Natural killer cell treated with Interleukin-12 subunit alpha and Interleukin-12 subunit beta and Interleukin-15 and Interleukin-18, amount 100 ng/mL, for 72 hours (primary cell): ENCODE measurements at regions not wholly inside any gene's neighbourhood (a gene's known extent, or its start where the extent isn't known, plus 50 kb on each side); places are given as distances from the start of the nearest gene placed in this dataset.
"Not testable (repeated sequence)": the region's sequence is repeated elsewhere in the genome, so short reads cannot be mapped to it uniquely, and the experiment has no call there.

Source experiments
- ATAC-seq, 2 donors: fragments of 150-1000 bp; cut with Tn5 transposase in 1 of 2; sonication (Bioruptor Pico), chemical (Tn5 transposase) in 1 of 2; 2 replicates each; pipeline ENCODE4 v1.10.0; 2021
- DNase-seq: peaks from one replicate; pipeline ENCODE4 v3.0.0; 2022; ENCODE audit warnings: low spot score
- H3K27ac Mint-ChIP-seq, 2 donors: 1 replicate in 1 of 2; 2 replicates in 1 of 2; pipeline ENCODE4 v1.8.0; 2022; ENCODE audit warnings: mixed read lengths in 2 of 2, mild to moderate bottlenecking in 1 of 2, moderate library complexity in 1 of 2
- H3K27me3 Mint-ChIP-seq, 2 donors: 1 replicate in 1 of 2; 2 replicates in 1 of 2; pipeline ENCODE4 v1.8.0; 2022; ENCODE audit warnings: mixed read lengths in 2 of 2
- H3K36me3 Mint-ChIP-seq: one replicate; pipeline ENCODE4 v1.8.0; 2022; ENCODE audit warnings: mixed read lengths
- H3K4me1 Mint-ChIP-seq, 2 donors: 1 replicate in 1 of 2; 2 replicates in 1 of 2; pipeline ENCODE4 v1.8.0; 2022; ENCODE audit warnings: low read depth in 2 of 2, mixed read lengths in 2 of 2, mild to moderate bottlenecking in 1 of 2
- H3K4me3 Mint-ChIP-seq: one replicate; pipeline ENCODE4 v1.8.0; 2022; ENCODE audit warnings: mixed read lengths
- H3K9me3 Mint-ChIP-seq: 2 replicates; pipeline ENCODE4 v1.8.0; 2022; ENCODE audit warnings: mixed read lengths

DNA sequence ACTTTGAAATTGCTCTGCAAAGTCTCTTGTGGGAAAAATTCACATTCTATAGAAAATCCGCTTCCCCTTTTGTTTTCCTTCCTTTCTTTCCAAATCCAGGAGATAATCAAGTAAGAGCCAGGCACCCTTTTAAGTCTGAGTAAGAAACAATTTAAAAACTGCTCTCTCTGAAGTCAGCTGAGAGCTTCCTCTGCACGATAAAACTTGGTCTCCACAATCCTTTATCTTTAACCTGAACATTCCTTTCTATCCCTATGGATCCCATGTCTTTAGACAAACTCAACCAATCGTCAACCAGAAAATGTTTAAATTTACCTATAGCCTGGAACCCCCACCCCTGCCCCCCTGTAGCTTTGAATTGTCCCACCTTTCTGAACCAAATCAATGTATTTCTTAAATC lies 1723.6 kb upstream of the AGA start:
- ATAC-seq (no peak), DNase-seq (no peak)
- peaks cover 14% of the 10 kb centered on the region for H3K36me3 Mint-ChIP-seq
- H3K4me1 Mint-ChIP-seq: no peaks in the 10 kb centered on the region
- H3K4me3 Mint-ChIP-seq: no peak overlapping the region
- no peak overlapping the region for H3K27ac Mint-ChIP-seq
- peaks cover 27% of the 10 kb centered on the region for H3K9me3 Mint-ChIP-seq
- no peaks in the 10 kb centered on the region for H3K27me3 Mint-ChIP-seq

DNA sequence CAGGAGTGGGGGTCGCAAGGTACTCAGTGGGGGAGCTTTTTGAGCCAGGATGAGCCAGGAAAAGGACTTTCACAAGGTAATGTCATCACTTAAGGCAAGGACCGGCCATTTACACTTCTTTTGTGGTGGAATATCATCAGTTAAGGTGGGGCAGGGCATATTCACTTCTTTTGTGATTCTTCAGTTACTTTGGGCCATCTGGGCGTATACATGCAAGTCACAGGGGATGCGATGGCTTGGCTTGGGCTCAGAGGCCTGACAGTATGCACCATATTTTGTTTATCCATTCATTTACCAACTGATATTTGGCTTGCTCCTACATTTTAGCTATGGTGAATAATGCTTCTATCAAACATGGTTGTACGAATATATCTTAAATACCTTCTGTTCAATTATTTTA lies 1728.1 kb upstream of the AGA start:
- not testable (repeated sequence) for H3K27ac Mint-ChIP-seq, H3K4me3 Mint-ChIP-seq, DNase-seq, ATAC-seq, H3K27me3 Mint-ChIP-seq, H3K4me1 Mint-ChIP-seq
- Mint-ChIP-seq H3K9me3 (peaks cover 26% of the 10 kb centered on the region), H3K36me3 (peaks cover 14% of the 10 kb centered on the region)

DNA sequence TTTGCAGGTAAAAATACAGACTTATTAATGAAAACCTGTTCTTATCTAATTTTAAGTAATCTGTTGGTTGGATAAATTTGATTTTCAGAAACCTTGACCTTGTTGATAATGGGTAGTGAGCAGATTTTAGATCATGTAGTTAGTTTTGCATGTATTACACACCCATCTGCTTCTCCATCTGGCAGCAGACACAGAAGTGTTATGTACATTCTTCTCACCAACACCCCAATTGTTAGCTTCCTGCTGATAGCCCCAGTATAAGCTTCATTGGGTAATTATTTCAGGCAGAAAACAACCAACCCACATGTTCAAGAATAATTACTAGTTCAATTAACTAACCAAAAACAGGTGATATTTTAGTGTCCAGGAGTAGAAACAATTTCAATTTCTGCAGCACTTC lies 1740.5 kb upstream of the AGA start:
- H3K9me3 Mint-ChIP-seq: peaks cover 9% of the 10 kb centered on the region
- ATAC-seq: no peak

DNA sequence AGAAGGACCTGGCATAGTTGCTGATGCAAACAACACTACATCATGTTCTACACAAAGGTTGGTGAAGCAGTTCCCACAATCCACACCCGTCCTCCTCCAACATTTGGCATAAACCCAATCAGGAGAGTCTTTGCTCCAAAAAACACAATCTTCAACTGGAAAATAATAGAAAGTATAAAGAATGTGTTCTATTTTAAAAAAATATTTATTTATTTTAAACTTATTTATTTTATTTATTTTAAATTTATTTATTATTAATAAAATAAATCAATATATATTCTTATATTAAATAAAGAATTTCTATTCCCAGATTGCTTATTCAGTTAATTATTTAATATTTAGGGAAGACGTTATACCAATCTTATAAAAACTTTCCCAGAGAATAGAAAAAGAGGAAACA lies 1753.7 kb upstream of the AGA start:
- Mint-ChIP-seq H3K27ac (no peak overlapping the region), H3K4me1 (no peaks in the 10 kb centered on the region), H3K4me3 (no peak overlapping the region), H3K27me3 (no peaks in the 10 kb centered on the region), H3K36me3 (no peaks in the 10 kb centered on the region), H3K9me3 (peaks cover 14% of the 10 kb centered on the region)
- no peak for DNase-seq
- no peak for ATAC-seq

More for the DNA sequence above, 1740.5 kb upstream of the AGA start:
- H3K4me1 Mint-ChIP-seq: no peaks in the 10 kb centered on the region
- no peaks in the 10 kb centered on the region for H3K27me3 Mint-ChIP-seq
- no peak overlapping the region for H3K27ac Mint-ChIP-seq
- DNase-seq: no peak
- H3K36me3 Mint-ChIP-seq: peaks cover 4% of the 10 kb centered on the region
- H3K4me3 Mint-ChIP-seq: no peak overlapping the region

DNA sequence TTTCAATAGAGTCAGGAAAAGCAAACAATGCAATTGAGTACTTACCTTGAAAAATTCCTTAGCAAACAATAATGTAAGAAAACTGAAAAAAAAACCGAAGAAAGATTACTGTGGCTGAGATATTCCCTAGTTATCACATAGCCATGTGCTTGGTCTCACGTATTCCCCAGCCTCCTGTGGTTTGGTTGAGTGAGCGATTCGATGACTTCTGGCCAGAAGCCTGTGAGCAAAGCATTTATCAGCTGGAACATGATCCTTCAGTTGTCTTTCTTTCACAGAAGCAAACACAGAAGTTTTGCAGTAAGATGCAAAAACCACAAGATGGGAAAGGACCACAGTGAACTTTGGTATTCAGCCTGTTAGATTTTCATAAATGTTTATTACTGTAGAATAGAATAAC lies 1754.3 kb upstream of the AGA start:
- Mint-ChIP-seq H3K4me3 (no peak overlapping the region), H3K9me3 (peaks cover 14% of the 10 kb centered on the region), H3K4me1 (no peaks in the 10 kb centered on the region), H3K36me3 (no peaks in the 10 kb centered on the region), H3K27me3 (no peaks in the 10 kb centered on the region), H3K27ac (no peak overlapping the region)
- ATAC-seq (no peak), DNase-seq (no peak)

DNA sequence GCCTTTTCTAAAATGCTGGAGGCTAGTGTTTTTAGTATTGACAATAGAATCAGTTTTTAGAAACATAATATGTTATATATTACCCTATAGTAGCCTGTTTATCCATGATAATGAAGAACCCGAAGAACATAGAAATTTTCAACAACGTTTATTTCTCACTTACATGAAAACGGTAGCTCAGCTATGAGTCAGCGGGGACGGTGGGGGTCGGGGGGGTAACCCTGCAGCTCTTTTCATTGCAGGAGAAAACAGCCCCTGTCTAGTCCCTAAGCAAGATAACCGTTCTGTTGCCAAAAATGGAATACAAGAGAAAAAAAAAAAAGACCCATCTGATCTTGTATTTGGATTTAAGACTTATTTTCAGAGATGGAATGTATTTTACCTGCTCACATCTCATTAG lies 1758.4 kb upstream of the AGA start:
- Mint-ChIP-seq H3K27ac (no peak overlapping the region), H3K4me3 (no peak overlapping the region), H3K36me3 (no peaks in the 10 kb centered on the region), H3K27me3 (no peaks in the 10 kb centered on the region), H3K9me3 (peaks cover 19% of the 10 kb centered on the region), H3K4me1 (no peaks in the 10 kb centered on the region)
- no peak for DNase-seq
- no peak for ATAC-seq

DNA sequence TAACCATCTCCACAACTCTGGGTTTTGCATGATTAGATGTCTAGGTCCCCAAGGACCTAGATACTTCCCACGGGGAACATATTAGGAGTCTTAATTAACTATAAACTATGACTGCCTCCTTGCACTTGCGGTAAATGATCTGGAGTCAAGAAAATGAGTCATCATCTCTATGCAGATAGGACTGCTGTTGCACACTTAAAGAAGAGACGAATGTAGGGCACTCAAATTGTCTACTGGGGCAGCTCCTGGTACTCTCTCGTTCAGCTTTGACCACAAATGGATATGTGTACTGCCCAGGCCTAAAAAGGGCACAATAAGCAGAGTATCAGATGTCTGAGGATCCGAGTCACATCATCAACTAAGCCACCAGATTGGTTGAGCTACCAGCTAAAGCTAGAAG lies 1783.4 kb upstream of the AGA start:
- Mint-ChIP-seq H3K9me3 (peaks cover 29% of the 10 kb centered on the region), H3K36me3 (peaks cover 7% of the 10 kb centered on the region), H3K27ac (no peak overlapping the region), H3K4me1 (no peaks in the 10 kb centered on the region), H3K4me3 (no peak overlapping the region), H3K27me3 (no peaks in the 10 kb centered on the region)
- ATAC-seq (no peak), DNase-seq (no peak)

DNA sequence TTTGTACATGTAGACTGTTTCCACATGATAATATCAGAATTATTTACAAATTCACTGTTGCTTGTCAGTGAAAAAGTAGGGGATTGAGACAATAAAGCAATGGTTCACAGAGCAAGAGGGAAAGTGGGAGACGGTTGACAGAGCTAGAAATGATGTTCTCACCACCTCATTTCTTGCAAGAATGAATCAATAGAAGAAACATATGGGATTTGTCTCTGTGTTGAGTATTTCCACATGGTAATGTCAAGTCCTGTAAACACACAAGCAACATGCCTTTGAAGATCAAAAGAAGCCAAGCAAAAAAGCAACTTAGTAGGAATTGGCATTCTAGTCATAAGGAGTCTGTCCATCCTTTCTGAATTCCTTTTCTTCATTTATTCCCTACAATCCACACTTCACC lies 1806.6 kb upstream of the AGA start:
- DNase-seq (no peak), ATAC-seq (no peak)
- no peak overlapping the region for H3K27ac Mint-ChIP-seq
- peaks cover 5% of the 10 kb centered on the region for H3K36me3 Mint-ChIP-seq
- no peaks in the 10 kb centered on the region for H3K4me1 Mint-ChIP-seq
- no peak overlapping the region for H3K4me3 Mint-ChIP-seq
- H3K9me3 Mint-ChIP-seq: peaks cover 10% of the 10 kb centered on the region
- H3K27me3 Mint-ChIP-seq: no peaks in the 10 kb centered on the region

DNA sequence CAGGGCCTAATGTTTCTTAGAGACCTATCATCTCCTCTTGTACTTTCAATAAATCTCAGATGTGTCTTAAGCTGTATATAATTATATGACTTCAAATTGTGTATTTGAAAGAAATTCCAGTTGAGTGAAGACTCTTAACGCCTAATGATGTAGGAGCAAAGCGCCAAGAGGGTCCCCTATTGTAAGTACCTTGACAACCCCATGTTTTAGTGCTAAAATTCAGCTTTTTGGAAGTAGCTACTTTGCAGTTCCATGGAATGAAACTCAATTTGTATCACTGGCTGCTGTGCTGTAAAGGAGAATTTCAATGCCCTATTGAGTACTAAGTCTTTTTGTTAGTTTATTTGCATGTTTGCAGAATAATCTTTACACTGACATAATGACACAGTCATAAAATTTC lies 1826.6 kb upstream of the AGA start:
- no peak for ATAC-seq

DNA sequence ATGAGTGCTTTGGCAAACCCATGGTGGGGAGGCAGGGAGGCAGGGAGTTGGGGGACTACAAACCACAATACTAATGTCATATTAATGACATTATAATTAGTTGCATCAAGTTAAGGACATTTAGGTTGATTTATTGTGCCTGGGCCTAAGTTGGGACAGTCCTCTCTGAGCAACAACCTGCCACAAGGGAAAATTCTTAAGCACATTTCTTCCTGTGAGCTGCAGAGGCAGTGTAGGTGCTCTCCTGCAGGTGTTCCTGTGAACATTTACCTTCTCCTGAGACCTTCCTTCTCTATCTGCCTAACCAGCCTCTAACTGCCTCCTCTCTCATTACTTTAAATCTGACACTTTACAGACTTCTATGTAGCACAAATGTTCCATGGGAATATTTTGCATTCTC lies 1830.0 kb upstream of the AGA start:
- DNase-seq (no peak), ATAC-seq (no peak)
- no peaks in the 10 kb centered on the region for H3K4me1 Mint-ChIP-seq
- H3K27ac Mint-ChIP-seq: no peak overlapping the region
- no peak overlapping the region for H3K4me3 Mint-ChIP-seq
- peaks cover 7% of the 10 kb centered on the region for H3K36me3 Mint-ChIP-seq
- H3K27me3 Mint-ChIP-seq: no peaks in the 10 kb centered on the region
- H3K9me3 Mint-ChIP-seq: peaks cover 14% of the 10 kb centered on the region

More for the DNA sequence above, 1826.6 kb upstream of the AGA start:
- no peak overlapping the region for H3K27ac Mint-ChIP-seq
- H3K9me3 Mint-ChIP-seq: peaks cover 19% of the 10 kb centered on the region
- H3K27me3 Mint-ChIP-seq: no peaks in the 10 kb centered on the region
- peaks cover 7% of the 10 kb centered on the region for H3K36me3 Mint-ChIP-seq
- H3K4me1 Mint-ChIP-seq: no peaks in the 10 kb centered on the region
- H3K4me3 Mint-ChIP-seq: no peak overlapping the region
- no peak for DNase-seq

DNA sequence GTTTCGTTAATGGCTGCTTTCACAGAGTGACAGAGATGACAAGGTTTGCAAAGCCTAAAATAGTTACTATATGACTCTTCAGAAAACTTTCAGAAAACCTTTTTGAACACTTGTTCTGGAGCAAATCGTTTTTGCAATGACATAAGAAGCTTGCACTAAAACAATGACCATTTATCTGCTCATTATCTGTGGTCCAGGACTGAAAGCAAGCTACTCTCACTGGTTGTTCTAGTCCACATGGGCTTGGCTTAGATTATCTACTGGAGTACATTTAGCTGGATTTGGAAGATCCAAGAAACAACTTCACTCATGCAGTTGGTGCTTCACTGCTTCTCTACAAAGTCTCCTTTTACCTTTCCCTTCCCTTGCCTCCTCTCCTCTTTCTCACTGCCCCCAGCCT lies 1836.4 kb upstream of the AGA start:
- no peak overlapping the region for H3K27ac Mint-ChIP-seq
- peaks cover 13% of the 10 kb centered on the region for H3K9me3 Mint-ChIP-seq
- ATAC-seq (no peak), DNase-seq (no peak)
- no peaks in the 10 kb centered on the region for H3K27me3 Mint-ChIP-seq
- H3K4me3 Mint-ChIP-seq: no peak overlapping the region
- H3K4me1 Mint-ChIP-seq: no peaks in the 10 kb centered on the region
- H3K36me3 Mint-ChIP-seq: no peaks in the 10 kb centered on the region

DNA sequence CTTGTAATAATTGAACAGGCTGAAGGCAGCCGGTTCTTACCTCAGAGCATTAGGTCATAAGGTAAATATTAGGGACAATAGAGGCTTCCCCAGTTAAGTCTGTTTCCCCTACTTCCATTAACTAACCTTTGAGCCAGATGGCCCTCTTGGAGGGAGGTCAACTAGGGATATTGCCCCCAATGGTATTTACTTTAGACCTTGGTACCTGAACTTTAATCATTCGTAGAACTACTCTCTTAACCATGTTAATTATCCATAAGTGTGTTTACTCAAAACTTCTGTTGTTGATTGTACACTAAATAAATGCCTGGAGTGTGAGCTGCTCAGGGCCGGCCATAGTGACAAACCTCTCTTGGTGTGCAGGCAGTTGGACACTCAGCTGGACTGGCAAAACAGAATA lies 1843.5 kb upstream of the AGA start:
- no peaks in the 10 kb centered on the region for H3K27me3 Mint-ChIP-seq
- peaks cover 26% of the 10 kb centered on the region for H3K9me3 Mint-ChIP-seq
- H3K4me3 Mint-ChIP-seq: no peak overlapping the region
- DNase-seq: no peak
- no peak overlapping the region for H3K27ac Mint-ChIP-seq
- ATAC-seq: no peak
- H3K4me1 Mint-ChIP-seq: no peaks in the 10 kb centered on the region
- no peaks in the 10 kb centered on the region for H3K36me3 Mint-ChIP-seq

DNA sequence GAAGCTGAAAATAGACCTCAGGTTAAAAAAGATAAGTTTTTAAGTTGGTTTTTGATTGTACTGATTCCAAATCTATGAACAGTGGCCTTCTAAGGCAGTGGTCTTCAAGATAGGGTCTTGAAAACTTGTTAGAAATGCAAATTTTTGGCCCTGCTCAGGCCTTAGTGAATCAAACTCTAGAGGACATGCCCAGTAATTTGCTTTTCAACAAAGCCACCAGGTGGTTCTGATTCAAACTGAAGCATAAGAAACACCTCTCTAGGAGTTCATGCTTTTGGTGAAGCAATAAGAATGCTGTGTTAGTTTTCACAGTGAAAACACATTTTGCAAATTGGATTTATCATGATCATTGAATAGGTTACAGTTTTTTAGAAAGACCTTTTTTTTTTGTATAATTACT lies 1849.4 kb upstream of the AGA start:
- no peak overlapping the region for H3K4me3 Mint-ChIP-seq

DNA sequence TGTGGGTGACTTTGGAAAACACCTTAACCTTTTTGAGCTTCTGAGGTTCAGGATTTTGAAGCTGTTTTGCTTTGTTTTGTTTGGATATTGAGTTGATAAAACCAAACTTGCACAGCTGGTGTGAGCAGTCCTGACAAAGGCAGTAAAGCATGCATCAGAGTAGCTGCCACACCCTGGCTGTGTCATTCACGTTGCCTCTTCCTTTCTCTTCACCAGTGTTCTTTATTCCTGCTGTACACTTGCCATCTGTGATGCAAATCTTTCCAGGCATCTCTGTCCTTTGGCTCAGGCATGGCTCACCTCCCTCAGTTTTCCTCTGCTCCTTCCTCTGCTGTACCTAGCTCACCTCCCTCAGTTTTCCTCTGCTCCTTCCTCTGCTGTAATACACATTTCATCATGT lies 1850.2 kb upstream of the AGA start:
- no peak for ATAC-seq
- H3K27me3 Mint-ChIP-seq: no peaks in the 10 kb centered on the region
- no peak overlapping the region for H3K27ac Mint-ChIP-seq

More for the DNA sequence above, 1849.4 kb upstream of the AGA start:
- DNase-seq: no peak
- Mint-ChIP-seq H3K4me1 (no peaks in the 10 kb centered on the region), H3K9me3 (peaks cover 31% of the 10 kb centered on the region), H3K27ac (no peak overlapping the region), H3K27me3 (no peaks in the 10 kb centered on the region), H3K36me3 (peaks cover 6% of the 10 kb centered on the region)
- no peak for ATAC-seq

DNA sequence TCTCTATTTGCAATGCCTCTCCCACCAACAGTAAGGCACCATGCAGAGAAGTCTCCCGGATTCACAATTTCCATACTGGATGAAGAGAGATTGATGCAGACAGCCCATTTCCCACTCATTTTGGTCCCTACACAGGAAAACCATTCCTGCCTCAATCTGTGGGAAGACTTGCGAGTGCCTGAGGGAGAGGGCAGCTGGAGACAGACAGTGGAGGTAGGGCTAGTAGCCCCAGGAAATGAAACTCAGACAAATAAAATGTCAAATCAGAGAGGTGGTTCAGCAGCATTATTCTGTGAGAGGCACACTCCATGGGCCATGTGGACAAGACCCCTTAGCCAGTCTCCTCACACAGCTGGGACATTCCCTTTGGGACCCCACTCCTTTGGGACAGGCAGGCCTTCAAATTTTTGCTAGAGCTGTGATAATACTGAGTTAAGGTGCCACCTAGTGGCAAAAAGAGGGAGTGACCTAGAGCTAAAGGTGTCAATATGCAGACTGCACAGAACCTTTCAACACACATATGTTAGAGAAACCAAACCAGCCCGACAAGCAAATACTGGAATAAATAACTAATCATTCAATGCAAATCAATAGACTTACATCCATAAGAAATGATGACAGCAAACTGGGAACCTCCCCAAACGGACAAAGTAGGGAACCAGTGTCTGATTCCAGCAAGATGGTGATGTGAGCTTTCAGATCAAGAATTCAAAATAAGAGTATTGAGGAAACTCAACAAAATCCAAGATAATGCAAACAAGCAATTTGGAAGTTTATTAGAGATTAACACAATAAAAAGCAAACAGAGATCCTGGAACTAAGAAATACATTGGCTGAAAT lies 1865.3 kb upstream of the AGA start:
- H3K4me3 Mint-ChIP-seq: no peak overlapping the region
- no peaks in the 10 kb centered on the region for H3K4me1 Mint-ChIP-seq
- peaks cover 17% of the 10 kb centered on the region for H3K9me3 Mint-ChIP-seq
- H3K36me3 Mint-ChIP-seq: no peaks in the 10 kb centered on the region
- no peak overlapping the region for H3K27ac Mint-ChIP-seq
- no peak for ATAC-seq
- no peaks in the 10 kb centered on the region for H3K27me3 Mint-ChIP-seq
- DNase-seq: no peak

More for the DNA sequence above, 1850.2 kb upstream of the AGA start:
- Mint-ChIP-seq H3K4me1 (no peaks in the 10 kb centered on the region), H3K36me3 (peaks cover 6% of the 10 kb centered on the region), H3K4me3 (no peak overlapping the region), H3K9me3 (peaks cover 33% of the 10 kb centered on the region)
- DNase-seq: no peak
